Endothelial cell of umbilical vein (primary cell): ENCODE measurements at regions not wholly inside any gene's neighbourhood (a gene's known extent, or its start where the extent isn't known, plus 50 kb on each side); places are given as distances from the start of the nearest gene placed in this dataset.

Experiments used
- BruUV-seq: library from RNA; stranded (reverse); fragments of 400-500 nt; replicated peaks from 2 replicates; lab custom pipeline; 2021; lab: Mats Ljungman, UMichigan
- CTCF ChIA-PET: fragments of 300-600, 350-600 bp; sonication (Branson Sonifier 250); formaldehyde crosslinking; loops from one replicate; lab custom pipeline; 2021; ENCODE audit warnings: antibody characterized with exemption, inconsistent platforms; lab: Charles Lee
- POLR2A ChIA-PET: fragments of 300-600, 350-600 bp; sonication (Branson Sonifier 250); formaldehyde crosslinking; loops from one replicate; lab custom pipeline; 2021; ENCODE audit warnings: antibody characterized with exemption, inconsistent platforms; lab: Charles Lee
- DNase-seq: peaks from one replicate; pipeline ENCODE4 v3.0.0-alpha.2; 2011; ENCODE audit warnings: low read depth, low spot score
- FAIRE-seq: peaks from 2 replicates; lab custom pipeline; 2011; peaks lifted over from hg19 to GRCh38; lab: Jason Lieb, UNC
- H2AFZ ChIP-seq: 2 replicates; pipeline ENCODE4 v1.6.0; 2012; ENCODE audit warnings: low read depth, low read length, control low read depth, inconsistent platforms
- H3K27ac ChIP-seq: 2 replicates; pipeline ENCODE4 v1.5.1; 2011; ENCODE audit warnings: low read depth, mild to moderate bottlenecking, control low read depth, low read length, moderate library complexity; ENCODE audit not compliant: insufficient read depth
- H3K27me3 ChIP-seq, 2 experiments: 2 replicates each; pipeline versions ENCODE4 v1.6.0 to v1.6.1; 2011; ENCODE audit warnings: low read length in 2 of 2, mixed read lengths in 1 of 2; ENCODE audit not compliant: control insufficient read depth in 2 of 2, insufficient read depth in 2 of 2
- H3K36me3 ChIP-seq, 2 experiments: 2 replicates in 1 of 2; 3 replicates in 1 of 2; pipeline ENCODE4 v1.5.1; 2011; ENCODE audit warnings: low read length in 2 of 2, mild to moderate bottlenecking in 1 of 2, moderate library complexity in 1 of 2; ENCODE audit not compliant: control insufficient read depth in 2 of 2, insufficient read depth in 2 of 2; ENCODE audit errors: extremely low read depth in 1 of 2
- H3K4me1 ChIP-seq: 3 replicates; pipeline ENCODE4 v1.5.1; 2011; ENCODE audit warnings: mild to moderate bottlenecking, low read length; ENCODE audit not compliant: control insufficient read depth, insufficient read depth; ENCODE audit errors: extremely low read depth
- H3K4me2 ChIP-seq: 2 replicates; pipeline ENCODE4 v1.6.1; 2011; ENCODE audit warnings: low read length, control low read depth, mixed read lengths; ENCODE audit not compliant: insufficient read depth
- H3K4me3 ChIP-seq, 3 experiments: fragments of 200-600 bp in 1 of 3; sonication (generic), shearing (Covaris generic) in 1 of 3; replicated peaks in 1 of 3; 2 replicates each; pipeline ENCODE4 v1.5.1; 2011 to 2016; ENCODE audit warnings: control low read depth in 3 of 3, low read length in 3 of 3, mild to moderate bottlenecking in 2 of 3, inconsistent platforms in 1 of 3, low read depth in 1 of 3, moderate library complexity in 1 of 3; ENCODE audit not compliant: insufficient read depth in 1 of 3
- H3K79me2 ChIP-seq: 2 replicates; pipeline ENCODE4 v1.6.0; 2012; ENCODE audit warnings: low read length, inconsistent platforms; ENCODE audit not compliant: control insufficient read depth, insufficient read depth
- H3K9ac ChIP-seq: replicated peaks from 2 replicates; pipeline ENCODE3; 2011; ENCODE audit warnings: low read length, control low read depth; ENCODE audit not compliant: insufficient read depth; ENCODE audit errors: extremely low read depth
- H3K9me1 ChIP-seq: replicated peaks from 3 replicates; pipeline ENCODE4 v1.6.0; 2011; ENCODE audit warnings: mild to moderate bottlenecking, low read length; ENCODE audit not compliant: control insufficient read depth, insufficient read depth; ENCODE audit errors: extremely low read depth
- H3K9me3 ChIP-seq: replicated peaks from 2 replicates; pipeline ENCODE4 v1.5.1; 2012; ENCODE audit warnings: low read length, inconsistent platforms; ENCODE audit not compliant: control insufficient read depth, insufficient read depth
- H4K20me1 ChIP-seq: replicated peaks from 2 replicates; pipeline ENCODE3; 2011; ENCODE audit warnings: mild to moderate bottlenecking, low read length; ENCODE audit not compliant: control insufficient read depth, insufficient read depth; ENCODE audit errors: extremely low read depth
- EZH2 ChIP-seq: IDR thresholded peaks from 2 replicates; pipeline ENCODE4 v1.6.1; 2012; ENCODE audit warnings: borderline replicate concordance, low read depth, mild to moderate bottlenecking, moderate library complexity, low read length, inconsistent platforms; ENCODE audit not compliant: severe bottlenecking
- FOS ChIP-seq: IDR thresholded peaks from 2 replicates; pipeline ENCODE4 v1.6.1; 2011; ENCODE audit warnings: mild to moderate bottlenecking, low read length, moderate library complexity, borderline replicate concordance; ENCODE audit not compliant: insufficient read depth
- GATA2 ChIP-seq: IDR thresholded peaks from 2 replicates; pipeline ENCODE4 v1.7.0; 2011; ENCODE audit warnings: low read depth, mild to moderate bottlenecking, moderate library complexity, mixed read lengths, low read length; ENCODE audit not compliant: insufficient read length, insufficient read depth
- JUN ChIP-seq: IDR thresholded peaks from 2 replicates; pipeline ENCODE4 v1.6.1; 2011; ENCODE audit warnings: borderline replicate concordance, low read depth; ENCODE audit not compliant: insufficient read length, insufficient read depth
- MAX ChIP-seq: IDR thresholded peaks from 2 replicates; pipeline ENCODE4 v1.6.1; 2011; ENCODE audit not compliant: insufficient read depth, insufficient read length
- MYC ChIP-seq: IDR thresholded peaks from one replicate; pipeline ENCODE4 v1.6.1; 2011; ENCODE audit warnings: mild to moderate bottlenecking, low read depth, low read length
- POLR2A ChIP-seq: IDR thresholded peaks from 2 replicates; pipeline ENCODE4 v1.6.1; 2012; ENCODE audit warnings: low read depth, mild to moderate bottlenecking, control low read depth, low read length
- POLR2AphosphoS5 ChIP-seq: IDR thresholded peaks from 2 replicates; pipeline ENCODE4 v1.6.1; 2012; ENCODE audit warnings: low read depth, mild to moderate bottlenecking, control low read depth, low read length, moderate library complexity; ENCODE audit not compliant: insufficient read depth
- dilution Hi-C: fragments of 300-500 bp; cut with MboI; formaldehyde crosslinking; loops from one replicate; pipeline ENCODE4 v1.15.0; 2019; ENCODE audit warnings: low sequenced_read_pairs; ENCODE audit not compliant: extremely low pct_ligation_motif_present
- intact Hi-C: fragments of 100-400 bp; cut with micrococcal nuclease; formaldehyde crosslinking; loops from one replicate; pipeline ENCODE4 v1.10.0; 2022
- TF ChIP-seq, protein P1 (sequence below), 2 donors: IDR thresholded peaks; 1 replicate in 1 of 2; 2 replicates in 1 of 2; pipeline ENCODE4 v1.5.1; 2011; ENCODE audit warnings: low read length in 2 of 2, mild to moderate bottlenecking in 2 of 2, moderate library complexity in 2 of 2, control low read depth in 1 of 2, inconsistent platforms in 1 of 2, low read depth in 1 of 2; ENCODE audit not compliant: insufficient read depth in 1 of 2; ENCODE audit errors: extremely low read depth in 1 of 2

DNA sequence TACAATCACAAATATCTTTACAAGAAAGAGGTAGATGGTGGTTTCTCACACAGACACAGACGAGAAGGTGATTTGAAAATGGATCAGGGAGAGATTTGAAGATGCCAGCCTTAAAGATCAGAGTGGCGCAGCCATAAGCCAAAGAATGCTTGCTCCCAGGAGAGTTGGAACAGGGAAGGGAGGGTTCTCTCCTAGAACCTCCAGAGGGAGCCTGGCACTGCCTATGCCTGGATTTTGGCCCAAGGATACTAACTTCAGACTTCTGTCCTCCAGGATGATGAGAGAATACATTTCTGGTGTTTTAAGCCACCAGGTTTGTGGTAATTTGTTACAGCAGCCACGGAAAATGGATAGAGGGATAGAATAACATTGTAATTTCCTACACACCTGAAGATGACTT, 279.1 kb downstream of the FAM43A start:
- DNase-seq (no peak), FAIRE-seq (no peak)
- Histone ChIP-seq H3K4me3 (no peak overlapping the region), H2AFZ (no peak overlapping the region), H3K9ac (no peak overlapping the region), H3K4me1 (no peaks in the 10 kb centered on the region), H3K36me3 (no peaks in the 10 kb centered on the region), H3K27me3 (no peaks in the 10 kb centered on the region), H3K27ac (no peak overlapping the region), H4K20me1 (no peaks in the 10 kb centered on the region), H3K79me2 (no peaks in the 10 kb centered on the region), H3K9me1 (no peaks in the 10 kb centered on the region), H3K9me3 (no peaks in the 10 kb centered on the region), H3K4me2 (no peak overlapping the region)
- POLR2A ChIA-PET, result no interaction called here
- CTCF ChIA-PET, result no interaction called here
- TF ChIP-seq, protein P1, sequence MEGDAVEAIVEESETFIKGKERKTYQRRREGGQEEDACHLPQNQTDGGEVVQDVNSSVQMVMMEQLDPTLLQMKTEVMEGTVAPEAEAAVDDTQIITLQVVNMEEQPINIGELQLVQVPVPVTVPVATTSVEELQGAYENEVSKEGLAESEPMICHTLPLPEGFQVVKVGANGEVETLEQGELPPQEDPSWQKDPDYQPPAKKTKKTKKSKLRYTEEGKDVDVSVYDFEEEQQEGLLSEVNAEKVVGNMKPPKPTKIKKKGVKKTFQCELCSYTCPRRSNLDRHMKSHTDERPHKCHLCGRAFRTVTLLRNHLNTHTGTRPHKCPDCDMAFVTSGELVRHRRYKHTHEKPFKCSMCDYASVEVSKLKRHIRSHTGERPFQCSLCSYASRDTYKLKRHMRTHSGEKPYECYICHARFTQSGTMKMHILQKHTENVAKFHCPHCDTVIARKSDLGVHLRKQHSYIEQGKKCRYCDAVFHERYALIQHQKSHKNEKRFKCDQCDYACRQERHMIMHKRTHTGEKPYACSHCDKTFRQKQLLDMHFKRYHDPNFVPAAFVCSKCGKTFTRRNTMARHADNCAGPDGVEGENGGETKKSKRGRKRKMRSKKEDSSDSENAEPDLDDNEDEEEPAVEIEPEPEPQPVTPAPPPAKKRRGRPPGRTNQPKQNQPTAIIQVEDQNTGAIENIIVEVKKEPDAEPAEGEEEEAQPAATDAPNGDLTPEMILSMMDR (IDR thresholded peaks at IDR 0.05; ENCODE audit: extremely low read depth in 1 of 2, insufficient read depth in 1 of 2, low read depth in 1 of 2, low read length in 2 of 2), result peak in 1 of 2 donors; percentile 12
- no peak for TF ChIP-seq GATA2
- intact Hi-C loops (no loop called here), dilution Hi-C loops (no loop called here)
- BruUV-seq, result no TSS peak

GRCh38 chr3:194967151-194968117, 281.8 kb downstream of the FAM43A start:
- Histone ChIP-seq H2AFZ (no peak overlapping the region), H3K9me1 (no peaks in the 10 kb centered on the region), H3K27ac (no peak overlapping the region), H3K9me3 (no peaks in the 10 kb centered on the region), H3K36me3 (no peaks in the 10 kb centered on the region), H3K4me3 (no peak overlapping the region), H3K27me3 (no peaks in the 10 kb centered on the region), H3K4me2 (no peak overlapping the region), H3K9ac (no peak overlapping the region), H3K79me2 (no peaks in the 10 kb centered on the region), H4K20me1 (no peaks in the 10 kb centered on the region), H3K4me1 (no peaks in the 10 kb centered on the region)
- CTCF ChIA-PET, result interaction anchor here (0.8 to 2.4 kb wide), 6 partner anchors 9 to 295 kb away, joined by 3 to 10 read pairs (median 4); partner anchors contain the start of gene LSG1
- dilution Hi-C loops, result no loop called here
- FAIRE-seq (peak; percentile 68), DNase-seq (peak; percentile 18)
- BruUV-seq, result no TSS peak
- POLR2A ChIA-PET, result interaction anchor here (1.0 kb wide), 1 partner anchor 37 kb away, joined by 3 read pairs; no protein-coding TSS in a partner anchor
- TF ChIP-seq EZH2, result no peak
- TF ChIP-seq MYC, result no peak
- no peak for TF ChIP-seq MAX
- TF ChIP-seq, protein P1 (IDR thresholded peaks at IDR 0.05; ENCODE audit: extremely low read depth in 1 of 2, insufficient read depth in 1 of 2, low read depth in 1 of 2, low read length in 2 of 2), result no peak
- TF ChIP-seq GATA2, result no peak
- no peak for TF ChIP-seq FOS
- no peak for TF ChIP-seq POLR2AphosphoS5
- TF ChIP-seq JUN, result no peak
- no peak for TF ChIP-seq POLR2A
- intact Hi-C loops, result no loop called here
